GM12892 (cell line): ENCODE measurements at regions not wholly inside any gene's neighbourhood (a gene's known extent, or its start where the extent isn't known, plus 50 kb on each side); places are given as distances from the start of the nearest gene placed in this dataset.

ENCODE experiments used
- POLR2AphosphoS5 ChIP-seq: IDR thresholded peaks from 2 replicates; pipeline ENCODE4 v1.6.1; 2011; ENCODE audit warnings: low read depth, low read length, control low read depth
- TAF1 ChIP-seq: IDR thresholded peaks from 2 replicates; pipeline ENCODE4 v1.6.1; 2011; ENCODE audit warnings: low read depth, mild to moderate bottlenecking, control low read depth, low read length, borderline replicate concordance

- TF ChIP-seq TAF1 (no peak), POLR2AphosphoS5 (no peak)
Measured at GRCh38 chr2:6024784-6025183, 332.6 kb downstream of the SOX11 start.
